A673 (cell line): ENCODE measurements at regions not wholly inside any gene's neighbourhood (a gene's known extent, or its start where the extent isn't known, plus 50 kb on each side); places are given as distances from the start of the nearest gene placed in this dataset.

ENCODE experiments used
- BruUV-seq: library from RNA; stranded (reverse); fragments of 400-500 nt; replicated peaks from 2 replicates; lab custom pipeline; 2021; lab: Mats Ljungman, UMichigan
- CTCF ChIA-PET: fragments of 300-600 bp; sonication (Branson Sonifier 250); formaldehyde crosslinking; loops from one replicate; lab custom pipeline; 2022; ENCODE audit warnings: antibody characterized with exemption; lab: Charles Lee
- POLR2A ChIA-PET: fragments of 300-600 bp; sonication (Branson Sonifier 250); formaldehyde crosslinking; loops from one replicate; lab custom pipeline; 2022; ENCODE audit warnings: antibody characterized with exemption; ENCODE audit not compliant: low non-redundant PET; lab: Charles Lee
- DNase-seq: peaks from one replicate; pipeline ENCODE4 v3.0.0-alpha.2; 2015; ENCODE audit warnings: low spot score
- H3K27ac ChIP-seq: fragments of 200-600 bp; sonication (generic); 2 replicates; pipeline ENCODE4 v1.5.1; 2016; ENCODE audit warnings: mixed run types, low read depth, mild to moderate bottlenecking, mixed read lengths, antibody characterized with exemption, low read length; ENCODE audit not compliant: poor library complexity, severe bottlenecking
- H3K27me3 ChIP-seq: fragments of 200-600 bp; sonication (generic); replicated peaks from 2 replicates; pipeline ENCODE4 v1.6.1; 2017; ENCODE audit warnings: mixed run types, low read depth, mild to moderate bottlenecking, mixed read lengths, antibody characterized with exemption, low read length; ENCODE audit not compliant: insufficient read depth, poor library complexity
- H3K36me3 ChIP-seq: fragments of 200-600 bp; sonication (generic); 2 replicates; pipeline ENCODE4 v1.6.1; 2016; ENCODE audit warnings: mixed run types, mild to moderate bottlenecking, mixed read lengths, antibody characterized with exemption, low read length; ENCODE audit not compliant: insufficient read depth, poor library complexity, severe bottlenecking
- H3K4me1 ChIP-seq: fragments of 200-600 bp; sonication (generic); 2 replicates; pipeline ENCODE4 v1.6.1; 2017; ENCODE audit warnings: mixed run types, mild to moderate bottlenecking, mixed read lengths, antibody characterized with exemption, low read length; ENCODE audit not compliant: insufficient read depth, poor library complexity, severe bottlenecking
- H3K4me3 ChIP-seq: fragments of 200-600 bp; sonication (generic); 2 replicates; pipeline ENCODE4 v1.5.1; 2016; ENCODE audit warnings: low read depth, mixed run types, mild to moderate bottlenecking, mixed read lengths, low read length; ENCODE audit not compliant: poor library complexity, severe bottlenecking
- H3K9me3 ChIP-seq: fragments of 200-600 bp; sonication (generic); 2 replicates; pipeline ENCODE4 v1.6.1; 2016; ENCODE audit warnings: mixed run types, low read depth, mild to moderate bottlenecking, mixed read lengths, antibody characterized with exemption, low read length; ENCODE audit not compliant: poor library complexity, severe bottlenecking
- EZH2 ChIP-seq: fragments of 200-600 bp; sonication (generic); IDR thresholded peaks from 2 replicates; pipeline ENCODE4 v1.6.1; 2017; ENCODE audit warnings: borderline replicate concordance, low read depth, mild to moderate bottlenecking, mixed read lengths, antibody characterized with exemption, low read length; ENCODE audit not compliant: poor library complexity, severe bottlenecking
- intact Hi-C: fragments of 100-400 bp; cut with micrococcal nuclease; formaldehyde crosslinking; loops from one replicate; pipeline ENCODE4 v1.10.0; 2022; ENCODE audit not compliant: unreplicated experiment
- TF ChIP-seq, protein P1 (sequence below): fragments of 300-800, 200-600 bp; sonication (generic); conservative IDR thresholded peaks from 2 replicates; pipeline ENCODE4 v1.5.1; 2017; ENCODE audit warnings: low read depth, mild to moderate bottlenecking, antibody characterized with exemption, low read length, moderate library complexity, mixed read lengths

DNA sequence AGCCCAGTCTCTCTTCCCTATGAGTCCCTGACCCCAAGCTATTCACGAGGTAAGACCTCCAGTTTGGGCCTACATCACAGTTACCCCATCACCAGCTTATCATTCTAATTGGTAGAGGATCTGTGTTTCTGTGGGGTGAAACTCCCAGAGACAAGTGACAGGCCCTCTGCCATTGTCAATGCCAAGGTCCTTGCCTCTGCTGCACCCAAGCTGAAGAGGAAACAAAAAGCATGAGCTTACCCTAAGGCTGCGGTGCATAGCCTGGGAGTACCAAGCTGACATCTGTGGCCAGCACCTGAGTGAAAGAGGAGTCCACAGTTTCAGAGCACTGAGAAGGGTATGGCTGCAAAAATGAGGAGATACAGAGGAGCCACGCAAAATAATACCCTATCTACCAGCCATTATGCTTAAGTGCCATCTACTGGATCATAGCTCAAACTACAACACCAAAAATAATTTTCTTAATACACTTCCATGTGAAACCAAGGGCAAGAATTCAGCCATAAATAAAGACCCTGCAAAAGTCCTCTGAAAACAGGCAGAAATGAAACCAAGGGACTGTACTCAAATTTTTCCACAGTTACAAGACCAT is 62.3 kb upstream of the ANO5 start:
- peak; percentile 67 for DNase-seq
- Histone ChIP-seq H3K36me3 (no peaks in the 10 kb centered on the region), H3K9me3 (peaks cover 4% of the 10 kb centered on the region), H3K4me3 (no peak overlapping the region), H3K27ac (no peak overlapping the region), H3K27me3 (no peaks in the 10 kb centered on the region), H3K4me1 (peaks cover 9% of the 10 kb centered on the region)
- TF ChIP-seq EZH2: no peak
- TF ChIP-seq, protein P1, sequence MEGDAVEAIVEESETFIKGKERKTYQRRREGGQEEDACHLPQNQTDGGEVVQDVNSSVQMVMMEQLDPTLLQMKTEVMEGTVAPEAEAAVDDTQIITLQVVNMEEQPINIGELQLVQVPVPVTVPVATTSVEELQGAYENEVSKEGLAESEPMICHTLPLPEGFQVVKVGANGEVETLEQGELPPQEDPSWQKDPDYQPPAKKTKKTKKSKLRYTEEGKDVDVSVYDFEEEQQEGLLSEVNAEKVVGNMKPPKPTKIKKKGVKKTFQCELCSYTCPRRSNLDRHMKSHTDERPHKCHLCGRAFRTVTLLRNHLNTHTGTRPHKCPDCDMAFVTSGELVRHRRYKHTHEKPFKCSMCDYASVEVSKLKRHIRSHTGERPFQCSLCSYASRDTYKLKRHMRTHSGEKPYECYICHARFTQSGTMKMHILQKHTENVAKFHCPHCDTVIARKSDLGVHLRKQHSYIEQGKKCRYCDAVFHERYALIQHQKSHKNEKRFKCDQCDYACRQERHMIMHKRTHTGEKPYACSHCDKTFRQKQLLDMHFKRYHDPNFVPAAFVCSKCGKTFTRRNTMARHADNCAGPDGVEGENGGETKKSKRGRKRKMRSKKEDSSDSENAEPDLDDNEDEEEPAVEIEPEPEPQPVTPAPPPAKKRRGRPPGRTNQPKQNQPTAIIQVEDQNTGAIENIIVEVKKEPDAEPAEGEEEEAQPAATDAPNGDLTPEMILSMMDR: peak; percentile 65
- ChIA-PET POLR2A (no interaction called here), CTCF (interaction anchor here (0.6 to 1.8 kb wide), 2 partner anchors 140 to 142 kb away, joined by 3 to 6 read pairs; no protein-coding TSS in a partner anchor)
- intact Hi-C loops: loop anchor here (1.0 to 10.0 kb wide), 4 partner anchors 220 to 1486 kb away; no protein-coding TSS in a partner anchor
- no TSS peak for BruUV-seq

DNA sequence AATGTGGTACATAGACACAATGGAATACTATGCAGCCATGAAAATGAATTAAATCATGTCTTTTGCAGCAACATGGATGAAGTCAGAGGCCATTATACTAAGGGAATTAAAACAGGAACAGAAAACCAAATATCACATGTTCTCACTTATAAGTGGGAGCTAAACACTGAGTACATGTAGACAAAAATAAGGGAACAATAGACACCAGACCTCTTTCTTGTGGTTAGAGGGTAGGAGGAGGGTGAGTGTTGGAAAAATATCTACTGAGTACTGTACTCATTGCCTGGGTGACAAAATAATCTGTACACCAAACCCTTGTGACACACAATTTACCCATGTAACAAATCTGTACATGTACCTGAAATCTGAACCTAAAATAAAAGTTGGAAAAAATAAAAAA is 59.1 kb upstream of the ANO5 start:
- Histone ChIP-seq H3K27me3 (no peaks in the 10 kb centered on the region), H3K9me3 (no peaks in the 10 kb centered on the region), H3K27ac (no peak overlapping the region), H3K4me3 (no peak overlapping the region), H3K36me3 (no peaks in the 10 kb centered on the region), H3K4me1 (peaks cover 9% of the 10 kb centered on the region)
- no TSS peak for BruUV-seq
- DNase-seq: no peak
- POLR2A ChIA-PET: no interaction called here
- TF ChIP-seq EZH2: no peak
- TF ChIP-seq, protein P1: no peak
- CTCF ChIA-PET: no interaction called here
- intact Hi-C loops: loop anchor here (5.0 to 10.0 kb wide), 2 partner anchors 621 to 1489 kb away; no protein-coding TSS in a partner anchor

DNA sequence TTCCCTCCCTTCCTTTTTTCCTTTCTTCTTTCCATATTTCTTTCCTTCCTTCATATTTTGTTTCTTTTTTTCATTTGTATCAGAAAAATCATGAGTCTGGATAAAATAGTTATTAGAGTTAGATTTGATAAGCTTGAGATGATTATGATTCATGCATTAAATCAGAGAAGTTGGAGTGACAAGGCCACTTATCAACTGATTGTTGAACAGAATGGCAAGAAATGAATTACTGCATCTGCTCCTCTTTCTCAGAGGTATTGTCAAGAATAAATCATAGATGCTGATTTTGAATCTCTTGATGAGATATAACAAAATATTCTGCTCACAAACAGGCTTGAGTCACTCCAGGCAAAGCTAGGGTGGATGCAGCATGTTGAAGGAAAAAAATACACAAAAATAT is 54.6 kb upstream of the ANO5 start:
- Histone ChIP-seq H3K27ac (no peak overlapping the region), H3K27me3 (no peaks in the 10 kb centered on the region), H3K9me3 (no peaks in the 10 kb centered on the region), H3K4me3 (no peak overlapping the region), H3K36me3 (no peaks in the 10 kb centered on the region), H3K4me1 (no peaks in the 10 kb centered on the region)
- no peak for TF ChIP-seq EZH2
- TF ChIP-seq, protein P1: no peak
- intact Hi-C loops: loop anchor here (10.0 kb wide), 1 partner anchor 1493 kb away; no protein-coding TSS in a partner anchor
- no peak for DNase-seq
- no TSS peak for BruUV-seq
- CTCF ChIA-PET: interaction anchor here (0.5 kb wide), 1 partner anchor 15 kb away, joined by 5 read pairs; no protein-coding TSS in a partner anchor
- POLR2A ChIA-PET: no interaction called here
